Stimulated activated CD8-positive, alpha-beta memory T cell treated with anti-CD3 and anti-CD28 coated beads, Interleukin-2, amount 100 ng/mL, for 1 hour (primary cell): ENCODE measurements at regions not wholly inside any gene's neighbourhood (a gene's known extent, or its start where the extent isn't known, plus 50 kb on each side); places are given as distances from the start of the nearest gene placed in this dataset.

Experiments used
- DNase-seq, 2 donors: peaks; one replicate each; pipeline ENCODE4 v3.0.0-alpha.2; 2020; ENCODE audit warnings: low read depth in 2 of 2

DNA sequence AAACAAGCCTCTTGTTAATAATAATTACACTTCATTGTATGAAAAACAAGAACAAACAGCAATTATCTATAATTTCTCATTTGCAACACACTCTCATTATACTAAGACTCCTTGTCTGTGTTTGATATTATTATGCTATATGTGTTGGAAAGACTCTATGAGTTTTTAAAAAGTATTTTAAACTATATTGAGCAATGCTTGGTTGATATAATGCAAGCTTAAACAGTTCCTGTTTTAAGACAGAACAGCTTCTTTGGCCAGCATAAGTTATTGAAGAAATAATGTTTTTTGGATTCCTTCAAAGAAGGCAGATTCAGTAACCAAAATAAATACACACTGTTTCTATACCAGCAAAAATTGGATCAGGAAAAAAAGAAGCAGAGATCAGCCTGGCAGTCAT, 871.4 kb downstream of the MAT2B start:
- no peak for DNase-seq

DNA sequence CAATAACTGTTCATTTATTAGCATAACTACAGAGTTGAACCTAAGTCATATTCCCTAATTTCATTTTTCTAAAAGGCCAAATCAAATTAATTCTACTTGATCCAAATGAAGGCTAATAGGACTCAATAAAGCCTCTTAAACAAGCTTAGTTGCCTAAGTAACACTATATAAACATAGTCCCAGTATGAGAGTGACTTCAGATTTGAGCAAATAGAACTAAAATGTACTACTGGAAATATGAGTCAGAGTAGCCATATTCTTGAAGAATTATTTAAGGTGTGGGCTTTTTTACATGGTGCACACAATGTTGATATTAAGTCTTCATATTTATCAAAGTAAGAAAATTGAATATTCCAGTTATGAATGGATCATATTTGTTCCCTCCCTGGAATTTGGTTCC, 872.3 kb downstream of the MAT2B start:
- DNase-seq, result no peak

GRCh38 chr5:164383662-164384061, 878.2 kb downstream of the MAT2B start:
- no peak for DNase-seq

DNA sequence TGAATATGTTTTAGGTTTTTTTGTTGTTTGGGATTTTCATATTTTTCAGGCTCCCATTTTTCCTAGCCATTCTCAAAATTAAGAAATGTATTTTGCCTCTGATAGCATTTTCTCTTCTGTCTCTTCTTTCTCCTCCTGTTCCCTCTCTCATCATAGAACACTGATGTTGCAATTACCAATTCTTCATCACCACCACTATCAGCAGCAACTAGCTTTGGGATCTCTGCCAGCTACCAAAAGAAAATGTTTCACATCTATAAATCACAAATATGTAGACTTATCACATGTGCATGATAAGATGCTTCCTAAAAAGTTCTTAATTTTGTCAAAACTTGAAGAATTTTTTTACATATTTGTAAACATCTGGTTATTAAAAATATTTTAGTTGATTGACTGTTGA, 887.1 kb downstream of the MAT2B start:
- DNase-seq, result no peak

- DNase-seq, result no peak
Measured at GRCh38 chr5:164394686-164395194, 889.3 kb downstream of the MAT2B start.

DNA sequence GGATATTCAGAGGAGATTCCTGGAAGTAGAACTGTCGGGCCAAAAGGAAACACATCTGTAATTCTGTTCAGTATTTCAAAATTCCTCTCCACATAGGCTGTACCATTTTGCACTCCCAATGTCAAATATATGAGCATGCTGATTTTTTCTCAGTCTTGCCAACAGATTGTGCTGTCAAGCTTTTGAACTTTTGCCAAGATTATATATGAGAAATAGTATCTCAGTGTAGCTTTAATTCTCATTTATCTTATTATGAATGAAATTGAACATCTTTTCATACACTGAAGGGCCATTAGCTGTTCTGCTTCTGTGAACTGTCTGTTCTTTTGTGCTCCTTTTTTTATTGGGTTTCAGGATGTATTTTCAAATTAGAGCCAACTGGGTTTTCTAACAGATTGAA, 907.1 kb downstream of the MAT2B start:
- no peak for DNase-seq

DNA sequence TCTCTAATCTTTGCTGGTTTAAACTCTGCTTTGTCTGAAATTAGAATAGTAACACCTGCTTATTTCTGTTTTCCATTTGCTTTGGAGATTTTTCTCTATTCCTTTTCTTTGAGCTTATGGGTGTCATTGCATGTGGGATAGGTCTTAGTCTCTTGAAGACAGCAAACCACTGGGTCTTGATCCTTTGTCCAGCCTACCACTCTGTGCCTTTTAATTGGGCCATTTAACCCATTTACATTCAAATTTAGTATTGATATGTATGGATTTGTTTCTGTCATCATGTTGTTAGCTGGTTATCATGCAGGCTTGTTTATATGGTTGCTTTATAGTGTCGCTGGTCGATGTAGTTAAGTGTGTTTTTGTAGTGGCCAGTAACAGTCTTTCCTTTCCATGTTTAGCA, 914.7 kb downstream of the MAT2B start:
- DNase-seq, result no peak

GRCh38 chr5:164422400-164422799, 917.0 kb downstream of the MAT2B start:
- DNase-seq, result no peak

DNA sequence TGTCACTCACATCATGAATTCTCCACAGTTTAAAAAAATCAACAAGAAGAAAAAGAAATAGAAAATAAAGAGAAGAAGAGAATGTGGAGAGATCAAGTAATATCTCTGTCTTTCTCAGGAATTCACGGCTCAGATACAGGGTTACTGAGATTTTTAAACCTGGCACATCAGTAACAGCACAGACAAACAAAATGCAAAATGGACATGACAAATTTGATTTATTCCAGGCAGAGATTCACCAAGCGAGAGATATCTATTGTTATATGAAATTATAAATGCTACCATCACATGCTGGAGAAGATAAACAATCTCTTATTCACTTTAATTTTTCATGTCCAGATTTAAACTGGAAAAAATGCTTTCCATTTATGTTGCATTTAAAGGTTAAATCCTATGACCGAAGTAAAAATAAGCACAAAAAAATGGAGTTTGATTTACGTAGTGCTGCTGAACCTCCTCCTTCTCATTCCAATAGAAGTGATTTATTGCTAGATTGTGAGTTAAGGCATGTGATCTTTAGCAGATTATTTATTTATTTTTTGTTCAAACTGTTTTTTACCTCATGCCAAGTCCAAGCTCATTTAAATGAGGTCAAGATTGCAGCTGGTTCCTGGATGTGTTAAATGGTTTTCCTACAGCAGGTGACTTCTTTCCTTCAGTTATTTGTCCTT, 926.4 kb downstream of the MAT2B start:
- DNase-seq, result no peak

- no peak for DNase-seq
Measured at GRCh38 chr5:164433106-164433870, 927.9 kb downstream of the MAT2B start.

GRCh38 chr5:164435576-164435975, 930.2 kb downstream of the MAT2B start:
- DNase-seq, result no peak

DNA sequence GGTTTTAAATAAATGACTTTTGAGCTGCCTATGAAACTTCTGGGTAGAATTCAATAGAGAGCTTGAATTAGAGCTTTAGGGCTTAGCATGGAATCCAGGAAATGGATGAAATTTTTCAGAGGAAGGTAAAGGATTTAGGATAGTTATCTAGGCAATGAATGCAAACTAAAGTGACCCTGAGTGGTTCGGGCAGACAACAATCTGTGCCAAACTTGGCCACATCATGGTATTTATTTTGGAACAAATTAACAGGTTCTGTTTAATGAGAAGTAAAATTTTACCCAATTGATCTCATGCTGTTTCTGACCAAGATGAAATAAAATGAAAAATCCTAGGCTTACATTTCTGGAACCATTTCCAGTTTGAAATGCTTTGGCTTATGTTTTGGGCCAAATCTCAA, 934.4 kb downstream of the MAT2B start:
- DNase-seq, result no peak

DNA sequence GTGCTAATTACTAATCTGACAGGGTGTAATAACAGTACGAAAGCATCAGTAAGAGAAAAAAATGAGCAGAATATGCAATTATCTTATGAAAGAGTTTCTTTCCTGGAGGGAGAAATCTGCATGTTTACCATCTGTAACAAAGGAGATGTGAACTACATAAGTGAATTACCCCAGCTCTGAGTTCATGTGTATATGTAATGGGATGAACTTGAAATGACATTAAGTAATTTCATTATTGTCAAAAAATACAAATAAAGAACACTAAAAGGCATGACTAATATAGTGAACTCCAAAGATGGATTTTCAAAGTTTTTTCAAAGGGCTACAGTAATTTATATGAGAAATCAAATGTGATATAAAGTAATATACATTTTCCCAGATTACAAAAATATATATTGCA, 944.0 kb downstream of the MAT2B start:
- no peak for DNase-seq

- DNase-seq, result no peak
Measured at GRCh38 chr5:164466033-164466432, 960.6 kb downstream of the MAT2B start.

DNA sequence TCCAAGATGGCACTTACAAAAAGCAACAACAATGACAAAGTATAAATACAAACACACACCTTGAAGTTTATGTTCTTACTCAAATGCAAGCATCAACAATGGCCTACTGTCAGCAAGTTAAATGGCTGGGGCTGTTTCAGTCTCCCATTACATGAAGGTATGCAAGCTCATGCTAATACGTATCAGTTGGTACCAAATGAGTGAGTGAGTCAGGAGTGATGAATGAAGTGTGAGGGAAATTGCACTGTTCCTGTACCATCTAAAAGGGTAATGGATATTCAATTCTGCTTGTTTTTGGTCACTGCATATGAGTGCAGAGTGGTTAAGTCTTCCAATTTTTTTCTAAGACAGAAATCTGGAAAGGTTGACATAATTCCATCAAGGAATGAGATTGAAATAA, 964.9 kb downstream of the MAT2B start:
- DNase-seq, result no peak

GRCh38 chr5:164472165-164472564, 966.7 kb downstream of the MAT2B start:
- DNase-seq, result no peak

- no peak for DNase-seq
Measured at GRCh38 chr5:164475339-164475977, 970.0 kb downstream of the MAT2B start.

DNA sequence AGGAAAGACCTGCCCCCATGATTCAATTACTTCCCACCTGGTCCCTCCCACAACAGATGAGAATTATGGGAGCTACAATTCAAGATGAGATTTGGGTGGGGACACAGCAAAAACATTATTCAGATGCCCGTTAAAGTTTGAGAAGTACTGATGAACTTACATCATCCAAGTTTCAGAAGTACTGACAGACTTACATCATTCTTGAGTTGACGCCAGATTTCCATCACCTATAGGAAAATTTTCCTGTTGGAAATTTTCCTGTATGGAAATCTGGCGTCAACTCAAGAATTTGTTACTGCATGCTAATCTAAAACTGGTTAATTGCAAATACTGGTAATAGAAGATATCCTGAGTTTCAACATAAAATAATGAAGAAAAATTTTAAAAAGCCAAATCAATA, 975.9 kb downstream of the MAT2B start:
- DNase-seq, result no peak

DNA sequence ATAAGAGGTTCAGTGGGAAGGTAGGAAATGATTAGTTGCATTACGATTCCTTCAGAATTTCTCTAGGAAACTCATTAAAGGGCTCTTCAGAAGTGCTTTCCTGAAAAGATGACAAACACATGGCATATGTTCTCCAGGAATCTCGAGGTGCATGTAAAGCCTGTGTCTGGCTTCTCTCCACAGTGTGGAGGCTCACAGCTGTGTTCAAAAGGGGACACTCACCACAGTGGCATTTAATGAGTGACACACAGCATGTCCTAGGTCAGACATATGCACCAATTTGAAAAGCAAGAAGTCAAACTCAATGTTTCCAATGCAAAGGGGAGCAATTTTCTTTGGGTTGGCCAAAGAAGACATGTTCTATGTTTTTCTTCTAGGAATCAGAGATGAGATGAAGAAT, 976.9 kb downstream of the MAT2B start:
- no peak for DNase-seq

GRCh38 chr5:164484948-164485347, 979.5 kb downstream of the MAT2B start:
- no peak for DNase-seq

GRCh38 chr5:164487939-164488338, 982.5 kb downstream of the MAT2B start:
- no peak for DNase-seq

GRCh38 chr5:164497311-164498064, 992.1 kb downstream of the MAT2B start:
- DNase-seq, result no peak
